Ramos (cell line): ENCODE measurements at regions not wholly inside any gene's neighbourhood (a gene's known extent, or its start where the extent isn't known, plus 50 kb on each side); places are given as distances from the start of the nearest gene placed in this dataset.

ENCODE experiments used
- in situ Hi-C: fragments of 300-500 bp; cut with MboI; formaldehyde crosslinking; loops from one replicate; pipeline ENCODE4 v1.14.3; 2022; ENCODE audit warnings: low sequenced_read_pairs; ENCODE audit not compliant: unreplicated experiment

GRCh38 chr4:12293906-12294525 lies 865.3 kb upstream of the HS3ST1 start:
- in situ Hi-C loops = no loop called here

GRCh38 chr4:12286351-12286750 lies 857.7 kb upstream of the HS3ST1 start:
- in situ Hi-C loops = no loop called here

GRCh38 chr4:12270546-12270945 lies 841.9 kb upstream of the HS3ST1 start:
- in situ Hi-C loops = no loop called here

GRCh38 chr4:12265554-12265953 lies 836.9 kb upstream of the HS3ST1 start:
- in situ Hi-C loops = no loop called here

- in situ Hi-C loops = no loop called here
Observed at GRCh38 chr4:12260453-12260852, 831.8 kb upstream of the HS3ST1 start.

- in situ Hi-C loops = no loop called here
Observed at GRCh38 chr4:12244973-12245372, 816.3 kb upstream of the HS3ST1 start.

GRCh38 chr4:12242354-12242753 lies 813.7 kb upstream of the HS3ST1 start:
- in situ Hi-C loops = no loop called here

GRCh38 chr4:12239897-12240636 lies 811.4 kb upstream of the HS3ST1 start:
- in situ Hi-C loops = no loop called here

GRCh38 chr4:12231098-12231497 lies 802.4 kb upstream of the HS3ST1 start:
- in situ Hi-C loops = no loop called here

- in situ Hi-C loops = no loop called here
Observed at GRCh38 chr4:12221031-12221430, 792.3 kb upstream of the HS3ST1 start.

- in situ Hi-C loops = no loop called here
Observed at GRCh38 chr4:12211636-12212035, 782.9 kb upstream of the HS3ST1 start.

- in situ Hi-C loops = no loop called here
Observed at GRCh38 chr4:12207396-12207795, 778.7 kb upstream of the HS3ST1 start.

GRCh38 chr4:12206091-12206490 lies 777.4 kb upstream of the HS3ST1 start:
- in situ Hi-C loops = no loop called here

GRCh38 chr4:12203945-12204344 lies 775.3 kb upstream of the HS3ST1 start:
- in situ Hi-C loops = no loop called here

GRCh38 chr4:12200226-12200625 lies 771.5 kb upstream of the HS3ST1 start:
- in situ Hi-C loops = no loop called here

GRCh38 chr4:12186526-12186925 lies 757.8 kb upstream of the HS3ST1 start:
- in situ Hi-C loops = no loop called here

GRCh38 chr4:12178614-12179610 lies 750.2 kb upstream of the HS3ST1 start:
- in situ Hi-C loops = no loop called here

GRCh38 chr4:12177416-12177815 lies 748.7 kb upstream of the HS3ST1 start:
- in situ Hi-C loops = no loop called here

- in situ Hi-C loops = no loop called here
Observed at GRCh38 chr4:12173496-12173895, 744.8 kb upstream of the HS3ST1 start.

- in situ Hi-C loops = no loop called here
Observed at GRCh38 chr4:12172198-12172973, 743.7 kb upstream of the HS3ST1 start.
